Liver (tissue), 8 donors: ENCODE measurements at regions not wholly inside any gene's neighbourhood (a gene's known extent, or its start where the extent isn't known, plus 50 kb on each side); places are given as distances from the start of the nearest gene placed in this dataset.

Experiments used
- DNase-seq: peaks from one replicate; pipeline ENCODE4 v3.0.0-alpha.2; 2017; ENCODE audit warnings: low spot score
- H3K27ac ChIP-seq, 2 donors: one replicate each; pipeline ENCODE4 v1.7.0; 2013; ENCODE audit warnings: inconsistent platforms in 2 of 2, low read length in 2 of 2, control low read depth in 1 of 2, low read depth in 1 of 2, mild to moderate bottlenecking in 1 of 2
- H3K27me3 ChIP-seq, 4 donors: one replicate each; pipeline versions ENCODE4 v1.6.1 to v1.7.0; 2013; ENCODE audit warnings: low read length in 3 of 4, inconsistent platforms in 1 of 4, mild to moderate bottlenecking in 1 of 4, moderate library complexity in 1 of 4; ENCODE audit not compliant: control insufficient read depth in 4 of 4, insufficient read depth in 4 of 4
- H3K36me3 ChIP-seq, 4 donors: one replicate each; pipeline versions ENCODE4 v1.6.1 to v1.7.0; 2013; ENCODE audit warnings: low read length in 3 of 4, mild to moderate bottlenecking in 3 of 4, low read depth in 1 of 4, moderate library complexity in 1 of 4; ENCODE audit not compliant: control insufficient read depth in 4 of 4, insufficient read depth in 3 of 4
- H3K4me1 ChIP-seq, 4 donors: one replicate each; pipeline versions ENCODE4 v1.6.1 to v1.7.0; 2013; ENCODE audit warnings: low read length in 3 of 4, mild to moderate bottlenecking in 3 of 4, moderate library complexity in 1 of 4; ENCODE audit not compliant: control insufficient read depth in 4 of 4, insufficient read depth in 4 of 4
- H3K4me3 ChIP-seq, 3 donors: one replicate each; pipeline versions ENCODE4 v1.6.1 to v1.7.0; 2013; ENCODE audit warnings: low read length in 3 of 3, control low read depth in 1 of 3, low read depth in 1 of 3, mild to moderate bottlenecking in 1 of 3
- H3K9ac ChIP-seq, 2 donors: one replicate each; pipeline ENCODE4 v1.7.0; 2013; ENCODE audit warnings: low read length in 2 of 2, mild to moderate bottlenecking in 2 of 2, moderate library complexity in 2 of 2, control low read depth in 1 of 2, low read depth in 1 of 2
- H3K9me3 ChIP-seq, 4 donors: one replicate each; pipeline versions ENCODE4 v1.6.1 to v1.7.0; 2013; ENCODE audit warnings: low read length in 3 of 4; ENCODE audit not compliant: control insufficient read depth in 4 of 4
- ATF3 ChIP-seq: IDR thresholded peaks from 2 replicates; pipeline ENCODE4 v1.6.1; 2016; ENCODE audit warnings: antibody characterized with exemption
- CTCF ChIP-seq: fragments of 150-350 bp; IDR thresholded peaks from 2 replicates; pipeline ENCODE4 v1.5.1; 2017; ENCODE audit warnings: improper control_type of control experiment, low read depth, low read length; ENCODE audit not compliant: missing input control
- EGR1 ChIP-seq, 2 donors: IDR thresholded peaks; 2 replicates each; pipeline ENCODE4 v1.6.1; 2016 to 2018; ENCODE audit warnings: antibody characterized with exemption in 2 of 2, low read depth in 2 of 2
- FOXA1 ChIP-seq: IDR thresholded peaks from 2 replicates; pipeline ENCODE4 v1.6.1; 2016; ENCODE audit warnings: antibody characterized with exemption
- FOXA2 ChIP-seq: IDR thresholded peaks from 2 replicates; pipeline ENCODE4 v1.6.1; 2016; ENCODE audit warnings: antibody characterized with exemption
- GABPA ChIP-seq, 2 donors: IDR thresholded peaks in 1 of 2; conservative IDR thresholded peaks in 1 of 2; 2 replicates each; pipeline ENCODE4 v1.6.1; 2016; ENCODE audit warnings: antibody characterized with exemption in 2 of 2, mild to moderate bottlenecking in 1 of 2, moderate library complexity in 1 of 2
- HNF4A ChIP-seq, 2 donors: conservative IDR thresholded peaks; 2 replicates each; pipeline ENCODE4 v1.6.1; 2016; ENCODE audit warnings: antibody characterized with exemption in 2 of 2, mild to moderate bottlenecking in 2 of 2
- HNF4G ChIP-seq: IDR thresholded peaks from 2 replicates; pipeline ENCODE4 v1.6.1; 2016; ENCODE audit warnings: antibody characterized with exemption
- JUND ChIP-seq, 2 donors: IDR thresholded peaks; 2 replicates each; pipeline ENCODE4 v1.6.1; 2016; ENCODE audit warnings: antibody characterized with exemption in 2 of 2
- MAX ChIP-seq: IDR thresholded peaks from 2 replicates; pipeline ENCODE4 v1.6.1; 2016; ENCODE audit warnings: antibody characterized with exemption
- NR2F2 ChIP-seq: IDR thresholded peaks from 2 replicates; pipeline ENCODE4 v1.6.1; 2016; ENCODE audit warnings: antibody characterized with exemption
- RAD21 ChIP-seq, 2 donors: IDR thresholded peaks; 2 replicates each; pipeline ENCODE4 v1.6.1; 2016; ENCODE audit warnings: antibody characterized with exemption in 2 of 2, mild to moderate bottlenecking in 2 of 2
- REST ChIP-seq: IDR thresholded peaks from 2 replicates; pipeline ENCODE4 v1.6.1; 2016; ENCODE audit warnings: antibody characterized with exemption, mild to moderate bottlenecking
- RXRA ChIP-seq, 2 donors: IDR thresholded peaks; 2 replicates each; pipeline ENCODE4 v1.6.1; 2017 to 2018; ENCODE audit warnings: antibody characterized with exemption in 2 of 2, mild to moderate bottlenecking in 1 of 2
- SP1 ChIP-seq: IDR thresholded peaks from 2 replicates; pipeline ENCODE4 v1.6.1; 2018; ENCODE audit warnings: antibody characterized with exemption, mild to moderate bottlenecking
- TAF1 ChIP-seq: conservative IDR thresholded peaks from 2 replicates; pipeline ENCODE4 v1.6.1; 2016; ENCODE audit warnings: antibody characterized with exemption, mild to moderate bottlenecking
- YY1 ChIP-seq: IDR thresholded peaks from 2 replicates; pipeline ENCODE4 v1.6.1; 2016; ENCODE audit warnings: antibody characterized with exemption, mild to moderate bottlenecking
- ZBTB33 ChIP-seq: IDR thresholded peaks from 2 replicates; pipeline ENCODE4 v1.6.1; 2016; ENCODE audit warnings: antibody characterized with exemption
- WGBS: extraction: QIAGEN DNeasy Blood & Tissue Kit; methylation state at CpG from one replicate; pipeline ENCODE4 v1.1.7; 2013; 5-methylcytosine and 5-hydroxymethylcytosine counted together
- donor health status: healthy.
- donor health status: healthy.
- donor health status: healthy.
- donor health status: healthy.
- donor health status: healthy.

GRCh38 chr10:120162471-120162870 lies 269.9 kb downstream of the SEC23IP start:
- H3K27ac ChIP-seq = no peak overlapping the region
- no peak overlapping the region for H3K9ac ChIP-seq
- WGBS = 73% methylated on average over 4 of the region's 4 CpGs
- no peaks in the 10 kb centered on the region for H3K36me3 ChIP-seq
- DNase-seq = no peak
- no peaks in the 10 kb centered on the region for H3K4me1 ChIP-seq
- no peak overlapping the region for H3K4me3 ChIP-seq
- TF ChIP-seq NR2F2 (no peak), JUND (IDR thresholded peaks at IDR 0.05) (no peak), HNF4G (no peak), FOXA1 (no peak), HNF4A (conservative IDR thresholded peaks at IDR 0.05) (no peak), FOXA2 (no peak), REST (no peak), YY1 (no peak), TAF1 (no peak), RXRA (IDR thresholded peaks at IDR 0.05) (no peak), GABPA (IDR thresholded peaks at IDR 0.05 in 1 of 2, conservative IDR thresholded peaks at IDR 0.05 in 1 of 2) (no peak), ATF3 (no peak), MAX (no peak), EGR1 (IDR thresholded peaks at IDR 0.05; ENCODE audit: low read depth in 2 of 2) (no peak), SP1 (no peak), CTCF (no peak), RAD21 (IDR thresholded peaks at IDR 0.05) (no peak), ZBTB33 (no peak)
- peaks cover 0 to 13% (median 0%) of the 10 kb centered on the region in 4 donors for H3K27me3 ChIP-seq
- peaks cover 0 to 3% (median 0%) of the 10 kb centered on the region in 4 donors for H3K9me3 ChIP-seq

- Histone ChIP-seq H3K27ac (no peak overlapping the region), H3K4me1 (no peaks in the 10 kb centered on the region), H3K27me3 (peaks cover 0 to 2% (median 0%) of the 10 kb centered on the region in 4 donors), H3K4me3 (no peak overlapping the region), H3K9ac (no peak overlapping the region), H3K36me3 (no peaks in the 10 kb centered on the region), H3K9me3 (no peaks in the 10 kb centered on the region)
- TF ChIP-seq FOXA1 (no peak), FOXA2 (no peak), JUND (IDR thresholded peaks at IDR 0.05) (no peak), CTCF (no peak), HNF4A (conservative IDR thresholded peaks at IDR 0.05) (no peak), MAX (no peak), TAF1 (no peak), GABPA (IDR thresholded peaks at IDR 0.05 in 1 of 2, conservative IDR thresholded peaks at IDR 0.05 in 1 of 2) (no peak), RXRA (IDR thresholded peaks at IDR 0.05) (no peak), RAD21 (IDR thresholded peaks at IDR 0.05) (no peak)
- no peak for DNase-seq
- 76% methylated on average over 4 of the region's 4 CpGs for WGBS
Measured at GRCh38 chr10:120172356-120172755, 279.8 kb downstream of the SEC23IP start.
